ENCODE measurements at regions not wholly inside any gene's neighbourhood (a gene's known extent, or its start where the extent isn't known, plus 50 kb on each side); places are given as distances from the start of the nearest gene placed in this dataset.
"Not testable (repeated sequence)": the region's sequence is repeated elsewhere in the genome, so short reads cannot be mapped to it uniquely, and the experiment has no call there.

GRCh38 chr4:117014236-117014635, 71.1 kb downstream of the TRAM1L1 start:
- intact Hi-C loops (cut with DNase I), result no loop called here
- Histone ChIP-seq H3K9me3 (no peaks in the 10 kb centered on the region), H3K4me1 (no peaks in the 10 kb centered on the region), H3K36me3 (replicated peaks in 1 of 2; ENCODE audit: insufficient read depth in 1 of 2, low read depth in 2 of 2) (no peaks in the 10 kb centered on the region), H3K27ac (no peak overlapping the region), H3K4me3 (no peak overlapping the region), H3K27me3 (no peaks in the 10 kb centered on the region)
- no peak for TF ChIP-seq POLR2A (IDR thresholded peaks at IDR 0.05)
- TF ChIP-seq, protein P1, sequence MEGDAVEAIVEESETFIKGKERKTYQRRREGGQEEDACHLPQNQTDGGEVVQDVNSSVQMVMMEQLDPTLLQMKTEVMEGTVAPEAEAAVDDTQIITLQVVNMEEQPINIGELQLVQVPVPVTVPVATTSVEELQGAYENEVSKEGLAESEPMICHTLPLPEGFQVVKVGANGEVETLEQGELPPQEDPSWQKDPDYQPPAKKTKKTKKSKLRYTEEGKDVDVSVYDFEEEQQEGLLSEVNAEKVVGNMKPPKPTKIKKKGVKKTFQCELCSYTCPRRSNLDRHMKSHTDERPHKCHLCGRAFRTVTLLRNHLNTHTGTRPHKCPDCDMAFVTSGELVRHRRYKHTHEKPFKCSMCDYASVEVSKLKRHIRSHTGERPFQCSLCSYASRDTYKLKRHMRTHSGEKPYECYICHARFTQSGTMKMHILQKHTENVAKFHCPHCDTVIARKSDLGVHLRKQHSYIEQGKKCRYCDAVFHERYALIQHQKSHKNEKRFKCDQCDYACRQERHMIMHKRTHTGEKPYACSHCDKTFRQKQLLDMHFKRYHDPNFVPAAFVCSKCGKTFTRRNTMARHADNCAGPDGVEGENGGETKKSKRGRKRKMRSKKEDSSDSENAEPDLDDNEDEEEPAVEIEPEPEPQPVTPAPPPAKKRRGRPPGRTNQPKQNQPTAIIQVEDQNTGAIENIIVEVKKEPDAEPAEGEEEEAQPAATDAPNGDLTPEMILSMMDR (IDR thresholded peaks at IDR 0.05), result no peak
- 63 to 64% methylated on average over 3 of the region's 3 CpGs for WGBS, 2 donors
- ATAC-seq (no peak), DNase-seq (no peak)

GRCh38 chr4:117010671-117011070, 74.7 kb downstream of the TRAM1L1 start:
- Histone ChIP-seq H3K4me3 (no peak overlapping the region), H3K27ac (no peak overlapping the region), H3K27me3 (no peaks in the 10 kb centered on the region), H3K36me3 (replicated peaks in 1 of 2; ENCODE audit: insufficient read depth in 1 of 2, low read depth in 2 of 2) (no peaks in the 10 kb centered on the region), H3K4me1 (no peaks in the 10 kb centered on the region), H3K9me3 (no peaks in the 10 kb centered on the region)
- no peak for ATAC-seq
- no peak for TF ChIP-seq POLR2A (IDR thresholded peaks at IDR 0.05)
- TF ChIP-seq, protein P1 (IDR thresholded peaks at IDR 0.05), result no peak
- 89 to 98% methylated on average over 1 of the region's 1 CpG for WGBS, 2 donors
- DNase-seq, result no peak
- intact Hi-C loops (cut with DNase I), result no loop called here

DNA sequence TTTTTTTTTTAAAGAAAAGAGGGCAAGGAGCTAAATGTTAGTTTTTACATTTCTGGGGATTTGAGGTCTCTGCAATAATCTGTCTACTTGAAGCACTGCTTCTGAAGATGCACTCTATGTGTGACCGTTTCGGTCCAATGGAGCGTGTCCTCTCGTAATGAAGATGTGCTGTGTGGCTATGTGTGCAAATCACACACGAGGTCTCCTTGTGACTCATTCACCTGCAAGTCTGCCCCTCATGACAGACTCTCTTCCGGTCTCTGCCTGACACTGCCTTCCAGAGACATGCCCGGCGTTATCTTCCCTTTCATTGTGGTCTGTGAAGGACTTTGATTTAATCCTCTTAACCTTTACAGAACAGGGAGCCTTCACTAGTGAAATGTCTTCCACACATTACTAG, 84.3 kb downstream of the TRAM1L1 start:
- Histone ChIP-seq H3K27me3 (no peaks in the 10 kb centered on the region), H3K27ac (no peak overlapping the region), H3K4me3 (no peak overlapping the region), H3K9me3 (no peaks in the 10 kb centered on the region), H3K36me3 (replicated peaks in 1 of 2; ENCODE audit: insufficient read depth in 1 of 2, low read depth in 2 of 2) (no peaks in the 10 kb centered on the region), H3K4me1 (no peaks in the 10 kb centered on the region)
- ATAC-seq, result no peak
- DNase-seq, result no peak
- TF ChIP-seq POLR2A (IDR thresholded peaks at IDR 0.05), result no peak
- TF ChIP-seq, protein P1 (IDR thresholded peaks at IDR 0.05), result no peak
- intact Hi-C loops (cut with DNase I), result no loop called here
- WGBS, 2 donors, result 53 to 71% methylated on average over 8 of the region's 8 CpGs

- intact Hi-C loops (cut with DNase I), result no loop called here
- DNase-seq, result no peak
- 68 to 69% methylated on average over 5 of the region's 5 CpGs for WGBS, 2 donors
Measured at GRCh38 chr4:116982656-116983055, 102.7 kb downstream of the TRAM1L1 start.

DNA sequence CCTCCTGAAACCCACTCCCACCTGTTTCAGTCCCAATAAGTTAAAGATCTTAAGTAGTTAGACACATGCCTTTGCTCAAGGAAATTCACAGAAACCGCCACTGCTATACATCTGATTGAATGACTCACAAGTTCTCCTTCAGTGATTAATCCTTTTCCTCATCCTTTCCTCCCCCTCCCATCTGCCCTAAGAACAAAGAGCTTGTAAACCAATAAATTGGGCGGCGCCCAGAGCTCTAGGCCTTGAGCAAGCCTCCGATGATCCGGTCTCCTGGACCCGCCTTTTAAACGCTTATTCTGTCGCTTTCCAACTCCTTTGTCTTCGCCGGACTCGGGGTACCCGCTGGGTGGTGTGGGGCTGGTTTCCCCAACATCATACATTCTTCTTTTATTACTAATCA, 104.9 kb downstream of the TRAM1L1 start:
- H3K4me3 ChIP-seq; H3K27me3 ChIP-seq; intact Hi-C loops (cut with DNase I); H3K36me3 ChIP-seq (replicated peaks in 1 of 2; ENCODE audit: insufficient read depth in 1 of 2, low read depth in 2 of 2); DNase-seq; H3K27ac ChIP-seq; H3K9me3 ChIP-seq; H3K4me1 ChIP-seq; ATAC-seq: not testable (repeated sequence)
- 84 to 86% methylated on average over 12 of the region's 12 CpGs for WGBS, 2 donors

More at GRCh38 chr4:116982656-116983055, 102.7 kb downstream of the TRAM1L1 start:
- Histone ChIP-seq H3K36me3 (replicated peaks in 1 of 2; ENCODE audit: insufficient read depth in 1 of 2, low read depth in 2 of 2) (no peaks in the 10 kb centered on the region), H3K27ac (no peak overlapping the region), H3K9me3 (no peaks in the 10 kb centered on the region), H3K27me3 (no peaks in the 10 kb centered on the region), H3K4me1 (no peaks in the 10 kb centered on the region), H3K4me3 (no peak overlapping the region)
- TF ChIP-seq, protein P1 (IDR thresholded peaks at IDR 0.05), result no peak
- TF ChIP-seq POLR2A (IDR thresholded peaks at IDR 0.05), result no peak
- ATAC-seq, result no peak
